GM12865 (cell line): ENCODE measurements at regions not wholly inside any gene's neighbourhood (a gene's known extent, or its start where the extent isn't known, plus 50 kb on each side); places are given as distances from the start of the nearest gene placed in this dataset.

Source experiments
- DNase-seq: peaks from one replicate; pipeline ENCODE4 v3.0.0; 2010; ENCODE audit warnings: low read depth
- H3K4me3 ChIP-seq: 2 replicates; pipeline ENCODE4 v1.5.1; 2011; ENCODE audit warnings: mild to moderate bottlenecking, low read depth, low read length, control low read depth
- CTCF ChIP-seq: IDR thresholded peaks from 2 replicates; pipeline ENCODE4 v1.5.1; 2011; ENCODE audit warnings: low read length, control low read depth, low read depth, inconsistent platforms; ENCODE audit not compliant: insufficient read depth; ENCODE audit errors: missing control alignments

- TF ChIP-seq CTCF = no peak
- H3K4me3 ChIP-seq = no peak overlapping the region
- no peak for DNase-seq
These were observed 141.1 kb upstream of the GLI3 start for GRCh38 chr7:42378149-42378548.

DNA sequence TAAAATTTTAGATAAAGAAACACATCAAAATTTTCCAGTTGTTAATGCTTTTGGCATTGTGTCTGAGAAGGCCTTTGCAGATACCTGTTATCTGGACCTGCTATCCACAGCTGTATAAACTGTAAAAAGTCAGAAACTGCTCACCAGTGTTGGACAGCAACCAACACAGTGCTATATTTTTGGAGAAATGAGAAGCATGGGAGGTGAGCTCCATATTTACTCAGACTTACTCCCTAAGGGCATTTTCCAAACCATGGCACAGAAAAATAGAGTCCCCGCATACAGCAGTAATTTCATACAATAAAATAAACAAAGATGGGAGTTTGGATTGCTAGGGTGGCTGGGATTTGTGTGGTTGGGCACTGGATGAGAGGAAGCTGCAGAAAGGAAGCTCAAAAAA is 136.3 kb upstream of the GLI3 start:
- TF ChIP-seq CTCF = no peak
- no peak overlapping the region for H3K4me3 ChIP-seq
- DNase-seq = no peak

DNA sequence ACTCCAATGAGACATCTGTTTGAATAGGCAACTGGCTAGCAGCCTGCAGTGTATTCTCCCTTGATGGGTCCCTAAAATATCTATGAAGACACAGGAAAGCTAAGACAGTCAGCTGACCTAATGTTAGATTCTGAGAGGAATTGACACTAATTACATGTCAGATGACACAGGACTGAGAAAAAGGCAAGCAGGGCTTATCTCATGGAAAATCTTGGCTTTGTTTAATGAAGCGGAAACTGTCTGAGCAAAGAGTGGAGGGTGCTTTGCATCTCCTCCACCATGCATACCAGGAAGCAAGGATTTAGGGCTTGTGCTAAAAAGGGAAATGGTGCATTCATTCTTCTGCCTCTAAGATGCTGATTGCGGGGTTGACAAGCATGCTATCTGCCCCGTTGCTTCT is 135.5 kb upstream of the GLI3 start:
- TF ChIP-seq CTCF = no peak
- H3K4me3 ChIP-seq = no peak overlapping the region
- DNase-seq = no peak

- no peak for TF ChIP-seq CTCF
- DNase-seq = no peak
- H3K4me3 ChIP-seq = no peak overlapping the region
These were observed 122.9 kb upstream of the GLI3 start for GRCh38 chr7:42359946-42360345.

DNA sequence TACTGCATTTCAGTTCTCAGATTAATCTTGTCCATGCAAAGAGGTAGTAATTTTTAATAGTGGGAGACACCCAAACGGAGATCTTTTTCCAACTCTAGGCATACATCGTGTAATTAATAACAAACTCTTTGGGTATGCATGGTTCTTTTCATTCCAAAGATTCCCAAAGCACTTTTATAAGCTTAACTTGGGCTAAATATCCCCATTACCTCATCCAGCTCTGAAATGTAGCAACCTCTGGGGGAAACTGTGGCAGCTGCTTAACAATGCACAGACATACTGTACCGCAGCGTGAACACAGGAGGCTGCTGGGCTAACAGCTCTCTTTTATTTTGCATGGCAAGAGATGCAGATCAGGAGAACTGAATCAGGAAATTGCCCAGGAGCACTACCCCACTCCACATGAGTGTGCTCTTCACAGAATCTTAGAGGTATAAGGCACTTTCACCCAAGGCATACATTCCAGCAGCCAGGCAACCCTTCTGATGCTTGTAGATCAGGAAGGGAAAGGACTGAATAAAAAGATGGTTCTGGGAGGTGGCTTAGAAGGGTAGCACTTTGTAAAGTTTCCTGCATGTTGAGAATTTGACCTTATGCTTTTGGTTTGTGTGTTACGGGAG is 114.4 kb upstream of the GLI3 start:
- no peak for DNase-seq
- no peak overlapping the region for H3K4me3 ChIP-seq
- TF ChIP-seq CTCF = no peak

- H3K4me3 ChIP-seq = no peak overlapping the region
- DNase-seq = no peak
- no peak for TF ChIP-seq CTCF
These were observed 113.8 kb upstream of the GLI3 start for GRCh38 chr7:42350801-42351200.

GRCh38 chr7:42348631-42349030 is 111.6 kb upstream of the GLI3 start:
- no peak for TF ChIP-seq CTCF
- DNase-seq = no peak
- H3K4me3 ChIP-seq = no peak overlapping the region
